ENCODE measurements at regions not wholly inside any gene's neighbourhood (a gene's known extent, or its start where the extent isn't known, plus 50 kb on each side); places are given as distances from the start of the nearest gene placed in this dataset.

GRCh38 chr4:19216476-19216875, 1035.2 kb upstream of the SLIT2 start:
- Histone ChIP-seq H3K27me3 (ENCODE audit: control insufficient read depth in 2 of 2, insufficient read depth in 2 of 2, low read length in 2 of 2) (no peaks in the 10 kb centered on the region), H2AFZ (ENCODE audit: insufficient read depth, low read depth, low read length, poor library complexity, severe bottlenecking) (no peak overlapping the region), H3K9me3 (replicated peaks in 1 of 2; ENCODE audit: control insufficient read depth in 1 of 2, insufficient read depth in 1 of 2, low read length in 2 of 2) (no peaks in the 10 kb centered on the region), H3K4me1 (ENCODE audit: control insufficient read depth in 1 of 2, insufficient read depth in 2 of 2, low read length in 2 of 2) (no peaks in the 10 kb centered on the region), H4K20me1 (ENCODE audit: insufficient read depth, low read length) (no peaks in the 10 kb centered on the region), H3K27ac (ENCODE audit: low read depth in 1 of 2, low read length in 2 of 2) (no peak overlapping the region), H3K4me3 (replicated peaks in 1 of 3; ENCODE audit: low read depth in 2 of 3, low read length in 3 of 3) (no peak overlapping the region), H3K79me2 (ENCODE audit: insufficient read depth, low read length) (no peaks in the 10 kb centered on the region), H3K9ac (ENCODE audit: insufficient read depth, low read length, poor library complexity, severe bottlenecking) (no peak overlapping the region), H3K4me2 (replicated peaks; ENCODE audit: extremely low read depth, low read length, poor library complexity, severe bottlenecking) (no peak overlapping the region), H3K36me3 (replicated peaks in 1 of 2; ENCODE audit: control insufficient read depth in 1 of 2, insufficient read depth in 2 of 2, low read length in 2 of 2) (no peaks in the 10 kb centered on the region)
- Mint-ChIP-seq H3K36me3 (no peaks in the 10 kb centered on the region), H3K27ac (no peak overlapping the region), H3K4me1 (no peaks in the 10 kb centered on the region), H3K27me3 (ENCODE audit: low read depth in 3 of 3) (no peaks in the 10 kb centered on the region), H3K9me3 (no peaks in the 10 kb centered on the region), H3K4me3 (no peak overlapping the region)
- WGBS (ENCODE audit: insufficient coverage): no CpG with 5 or more reads among the region's 3 CpGs
- intact Hi-C loops (cut with micrococcal nuclease): no loop called here
- TF ChIP-seq CTCF (IDR thresholded peaks at IDR 0.05): no peak
- DNase-seq: no peak

- no peak for TF ChIP-seq CTCF (IDR thresholded peaks at IDR 0.05)
- 95% methylated on average over 4 of the region's 4 CpGs for WGBS (ENCODE audit: insufficient coverage)
- H3K4me1 ChIP-seq (ENCODE audit: control insufficient read depth in 1 of 2, insufficient read depth in 2 of 2, low read length in 2 of 2): no peaks in the 10 kb centered on the region
- H3K9me3 ChIP-seq (replicated peaks in 1 of 2; ENCODE audit: control insufficient read depth in 1 of 2, insufficient read depth in 1 of 2, low read length in 2 of 2): no peaks in the 10 kb centered on the region
- intact Hi-C loops (cut with micrococcal nuclease): no loop called here
- H3K79me2 ChIP-seq (ENCODE audit: insufficient read depth, low read length): no peaks in the 10 kb centered on the region
- no peak overlapping the region for H3K4me3 Mint-ChIP-seq
- no peaks in the 10 kb centered on the region for H3K4me1 Mint-ChIP-seq
- no peak overlapping the region for H3K9ac ChIP-seq (ENCODE audit: insufficient read depth, low read length, poor library complexity, severe bottlenecking)
- H3K36me3 ChIP-seq (replicated peaks in 1 of 2; ENCODE audit: control insufficient read depth in 1 of 2, insufficient read depth in 2 of 2, low read length in 2 of 2): no peaks in the 10 kb centered on the region
- no peak overlapping the region for H3K4me3 ChIP-seq (replicated peaks in 1 of 3; ENCODE audit: low read depth in 2 of 3, low read length in 3 of 3)
- H3K27me3 Mint-ChIP-seq (ENCODE audit: low read depth in 3 of 3): no peaks in the 10 kb centered on the region
- H2AFZ ChIP-seq (ENCODE audit: insufficient read depth, low read depth, low read length, poor library complexity, severe bottlenecking): no peak overlapping the region
- H4K20me1 ChIP-seq (ENCODE audit: insufficient read depth, low read length): no peaks in the 10 kb centered on the region
- no peaks in the 10 kb centered on the region for H3K27me3 ChIP-seq (ENCODE audit: control insufficient read depth in 2 of 2, insufficient read depth in 2 of 2, low read length in 2 of 2)
- H3K36me3 Mint-ChIP-seq: no peaks in the 10 kb centered on the region
- no peak for DNase-seq
- H3K4me2 ChIP-seq (replicated peaks; ENCODE audit: extremely low read depth, low read length, poor library complexity, severe bottlenecking): no peak overlapping the region
- H3K27ac Mint-ChIP-seq: no peak overlapping the region
- no peaks in the 10 kb centered on the region for H3K9me3 Mint-ChIP-seq
- no peak overlapping the region for H3K27ac ChIP-seq (ENCODE audit: low read depth in 1 of 2, low read length in 2 of 2)
Observed at GRCh38 chr4:19214591-19215186, 1037.0 kb upstream of the SLIT2 start.
